Heart left ventricle (tissue), 13 donors: ENCODE measurements at regions not wholly inside any gene's neighbourhood (a gene's known extent, or its start where the extent isn't known, plus 50 kb on each side); places are given as distances from the start of the nearest gene placed in this dataset.

Experiments used
- POLR2A ChIP-seq, 2 donors: fragments of 450-650 bp; IDR thresholded peaks; one replicate each; pipeline ENCODE4 v1.6.1; 2017; ENCODE audit warnings: antibody characterized with exemption in 2 of 2, mild to moderate bottlenecking in 2 of 2, moderate library complexity in 2 of 2
- TF ChIP-seq, protein P1 (sequence below), 12 donors: fragments of 200-600 bp; sonication (generic) in 4 of 12; IDR thresholded peaks; one replicate each; pipeline versions ENCODE4 v1.5.0 to v1.8.0; 2018 to 2022; ENCODE audit warnings: antibody characterized with exemption in 12 of 12, mild to moderate bottlenecking in 5 of 12
- donor health status: ischemic (EF 13 %, LVEDD 7.1; RV severe dilation, severe dysfunction).
- donor health status: DM: no; HTN: yes; CAD: no.
- donor health status: DM: no; HTN: no; CAD: no.
- donor health status: ischemic (EF 25% LVEDD 6.9; RV normal size, moderate dysfunction).
- donor health status: ischemic (EF 25% LVEDD 5.7; RV mildly dilated, moderate dysfunction).
- donor health status: ischemic (EF 35%, LVEDD 5.7; RV mildly dilated, moderate dysfunction).
- donor health status: nonischemic (EF 11% LVEDD 7.7; RV severe dilation, severe dysfunction).
- donor health status: DM: yes; HTN: yes; CAD: no.
- donor health status: PGD.
- donor health status: ischemic (EF 29% LVEDD 5.4; RV normal size, mild dysfunction).
- donor health status: nonischemic (EF 23%, LVEDD 6.1; RV moderate dilation, normal function).

DNA sequence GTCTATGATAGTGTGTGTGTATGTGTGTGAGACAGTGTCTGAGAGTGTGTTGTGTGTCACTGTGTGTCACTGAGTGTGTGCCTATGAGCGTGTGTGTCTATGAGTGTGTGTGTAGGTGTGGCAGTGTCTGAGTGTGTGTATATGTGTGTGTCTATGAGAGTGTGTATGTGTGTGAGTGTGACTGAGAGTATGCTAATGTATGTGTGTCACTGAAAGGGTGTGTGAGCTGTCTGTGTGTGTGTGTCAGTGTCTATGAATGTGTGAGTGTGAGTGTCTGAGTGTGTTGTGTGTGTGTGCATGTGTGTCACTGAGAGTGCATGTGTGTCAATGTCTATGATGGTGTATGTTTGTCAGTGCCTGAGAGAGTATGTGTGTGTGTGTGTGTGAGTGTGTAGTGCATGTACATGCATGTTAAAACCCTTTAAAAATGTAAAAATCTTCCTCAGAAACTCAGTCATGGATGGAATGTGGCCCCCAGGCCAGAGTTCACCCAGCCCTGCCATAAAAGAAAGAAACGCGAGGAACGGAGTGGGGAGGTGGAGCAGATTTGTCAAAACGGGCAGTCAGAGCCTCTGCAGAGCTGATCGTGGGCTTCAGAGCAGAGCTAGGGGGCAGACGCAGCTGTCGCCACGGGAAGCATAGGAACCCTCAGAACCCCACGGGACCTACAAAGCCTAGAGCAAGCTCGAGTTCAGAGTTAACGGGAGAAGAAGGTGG, 218.8 kb downstream of the CTTN start:
- TF ChIP-seq, protein P1, sequence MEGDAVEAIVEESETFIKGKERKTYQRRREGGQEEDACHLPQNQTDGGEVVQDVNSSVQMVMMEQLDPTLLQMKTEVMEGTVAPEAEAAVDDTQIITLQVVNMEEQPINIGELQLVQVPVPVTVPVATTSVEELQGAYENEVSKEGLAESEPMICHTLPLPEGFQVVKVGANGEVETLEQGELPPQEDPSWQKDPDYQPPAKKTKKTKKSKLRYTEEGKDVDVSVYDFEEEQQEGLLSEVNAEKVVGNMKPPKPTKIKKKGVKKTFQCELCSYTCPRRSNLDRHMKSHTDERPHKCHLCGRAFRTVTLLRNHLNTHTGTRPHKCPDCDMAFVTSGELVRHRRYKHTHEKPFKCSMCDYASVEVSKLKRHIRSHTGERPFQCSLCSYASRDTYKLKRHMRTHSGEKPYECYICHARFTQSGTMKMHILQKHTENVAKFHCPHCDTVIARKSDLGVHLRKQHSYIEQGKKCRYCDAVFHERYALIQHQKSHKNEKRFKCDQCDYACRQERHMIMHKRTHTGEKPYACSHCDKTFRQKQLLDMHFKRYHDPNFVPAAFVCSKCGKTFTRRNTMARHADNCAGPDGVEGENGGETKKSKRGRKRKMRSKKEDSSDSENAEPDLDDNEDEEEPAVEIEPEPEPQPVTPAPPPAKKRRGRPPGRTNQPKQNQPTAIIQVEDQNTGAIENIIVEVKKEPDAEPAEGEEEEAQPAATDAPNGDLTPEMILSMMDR (IDR thresholded peaks at IDR 0.05): no peak
- no peak for TF ChIP-seq POLR2A (IDR thresholded peaks at IDR 0.05)
